GM18867 (cell line): ENCODE measurements at regions not wholly inside any gene's neighbourhood (a gene's known extent, or its start where the extent isn't known, plus 50 kb on each side); places are given as distances from the start of the nearest gene placed in this dataset.

Source experiments
- ATAC-seq: cut with Tn5 transposase; IDR thresholded peaks from one replicate; pipeline ENCODE4 v1.9.1; 2021; ENCODE audit warnings: mild to moderate bottlenecking, moderate library complexity; ENCODE audit not compliant: unreplicated experiment

- ATAC-seq = no peak
Observed at GRCh38 chr15:66927201-66928077, 138.0 kb upstream of the SMAD3 start.

- ATAC-seq = no peak
Observed at GRCh38 chr15:66928101-66928500, 137.3 kb upstream of the SMAD3 start.

GRCh38 chr15:66928784-66929183 is 136.6 kb upstream of the SMAD3 start:
- no peak for ATAC-seq

GRCh38 chr15:66929843-66930402 is 135.5 kb upstream of the SMAD3 start:
- ATAC-seq = no peak

GRCh38 chr15:66931768-66932633 is 133.4 kb upstream of the SMAD3 start:
- no peak for ATAC-seq

GRCh38 chr15:66932634-66933024 is 132.8 kb upstream of the SMAD3 start:
- no peak for ATAC-seq

GRCh38 chr15:66933932-66934867 is 131.2 kb upstream of the SMAD3 start:
- ATAC-seq = no peak

GRCh38 chr15:66934868-66935520 is 130.4 kb upstream of the SMAD3 start:
- no peak for ATAC-seq

- no peak for ATAC-seq
Observed at GRCh38 chr15:66935688-66936087, 129.7 kb upstream of the SMAD3 start.

- no peak for ATAC-seq
Observed at GRCh38 chr15:66936109-66936860, 129.1 kb upstream of the SMAD3 start.

- ATAC-seq = no peak
Observed at GRCh38 chr15:66936861-66937582, 128.4 kb upstream of the SMAD3 start.

- no peak for ATAC-seq
Observed at GRCh38 chr15:66937588-66937987, 127.8 kb upstream of the SMAD3 start.

GRCh38 chr15:66938114-66938830 is 127.1 kb upstream of the SMAD3 start:
- no peak for ATAC-seq

GRCh38 chr15:66939016-66939415 is 126.4 kb upstream of the SMAD3 start:
- ATAC-seq = no peak

- ATAC-seq = no peak
Observed at GRCh38 chr15:66939451-66940023, 125.9 kb upstream of the SMAD3 start.

- ATAC-seq = peak; percentile 49
Observed at GRCh38 chr15:66940368-66940767, 125.0 kb upstream of the SMAD3 start.

- ATAC-seq = no peak
Observed at GRCh38 chr15:66941108-66941711, 124.2 kb upstream of the SMAD3 start.
